ENCODE measurements at regions not wholly inside any gene's neighbourhood (a gene's known extent, or its start where the extent isn't known, plus 50 kb on each side); places are given as distances from the start of the nearest gene placed in this dataset.
A peak's percentile ranks its signal among the peaks of the same experiment; 100 is the strongest.

DNA sequence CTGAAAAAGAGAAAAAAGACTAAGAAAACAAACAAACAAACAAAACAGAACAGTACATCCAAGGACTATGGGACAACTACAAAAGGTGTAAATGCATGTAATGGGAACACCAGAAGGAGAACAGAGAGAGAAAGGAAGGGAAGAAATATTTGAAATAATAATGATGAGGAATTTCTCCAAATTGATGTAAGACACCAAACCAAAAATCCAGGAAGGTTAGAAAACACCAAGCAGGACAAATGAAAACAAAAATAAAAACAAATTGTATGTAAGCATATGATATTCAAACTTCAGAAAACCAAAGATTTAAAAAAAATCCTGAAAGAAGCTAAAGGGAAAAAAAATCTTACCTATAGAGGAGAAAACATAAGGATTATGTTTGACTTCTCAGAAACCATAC lies 125.9 kb upstream of the ACTBL2 start:
- no peak for DNase-seq (ENCODE audit: extremely low read depth, low read depth)

DNA sequence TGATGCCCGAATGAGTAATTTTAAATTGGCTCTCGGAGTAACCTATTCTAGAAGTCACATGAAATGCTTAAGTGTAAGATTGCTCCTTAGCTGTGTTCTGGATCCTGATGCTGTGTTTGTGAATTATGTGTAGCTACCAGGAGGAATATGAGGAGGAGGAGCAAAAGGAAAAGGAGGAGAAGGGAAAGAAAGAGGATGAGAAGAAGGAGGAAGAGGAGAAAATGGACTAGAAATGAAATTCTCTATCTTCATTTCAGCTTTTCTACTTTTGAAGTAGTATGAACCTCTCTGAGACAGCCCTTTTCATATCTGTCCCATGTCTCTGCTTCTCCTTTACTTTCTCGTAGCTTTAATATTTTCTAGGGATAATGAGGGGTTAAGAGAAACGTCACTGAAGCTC lies 119.4 kb upstream of the ACTBL2 start:
- DNase-seq (ENCODE audit: extremely low read depth, low read depth): no peak

- DNase-seq (ENCODE audit: extremely low read depth, low read depth): no peak
These were observed 117.7 kb upstream of the ACTBL2 start for GRCh38 chr5:57600321-57600720.

DNA sequence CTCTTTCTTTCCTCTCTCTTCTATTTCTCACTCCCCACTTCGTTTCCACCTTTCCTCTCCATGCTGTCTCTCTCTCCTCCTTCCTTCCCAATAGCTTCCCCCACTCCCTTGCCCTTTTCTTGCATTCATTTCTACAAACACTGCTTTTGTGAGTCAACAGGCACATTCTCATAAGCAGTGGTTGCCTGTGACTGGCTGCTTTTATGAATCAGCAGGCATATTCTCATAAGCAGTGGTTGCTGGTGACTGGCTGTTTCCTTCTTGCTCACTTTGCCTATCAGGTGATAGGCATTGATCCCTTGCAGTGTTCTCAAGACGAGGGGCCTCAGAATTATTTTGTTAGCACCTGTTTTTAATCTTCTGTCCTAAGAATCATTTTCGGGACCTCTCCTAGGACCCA lies 116.1 kb upstream of the ACTBL2 start:
- no peak for DNase-seq (ENCODE audit: extremely low read depth, low read depth)

- DNase-seq (ENCODE audit: extremely low read depth, low read depth): no peak
These were observed 115.5 kb upstream of the ACTBL2 start for GRCh38 chr5:57598097-57598496.

GRCh38 chr5:57595523-57595991 lies 112.9 kb upstream of the ACTBL2 start:
- no peak for DNase-seq (ENCODE audit: extremely low read depth, low read depth)

- DNase-seq (ENCODE audit: extremely low read depth, low read depth): no peak
These were observed 111.8 kb upstream of the ACTBL2 start for GRCh38 chr5:57594436-57594835.

GRCh38 chr5:57592236-57592635 lies 109.6 kb upstream of the ACTBL2 start:
- no peak for DNase-seq (ENCODE audit: extremely low read depth, low read depth)

GRCh38 chr5:57586649-57587048 lies 104.0 kb upstream of the ACTBL2 start:
- DNase-seq (ENCODE audit: extremely low read depth, low read depth): no peak

- no peak for DNase-seq (ENCODE audit: extremely low read depth, low read depth)
These were observed 100.0 kb upstream of the ACTBL2 start for GRCh38 chr5:57582578-57583070.

DNA sequence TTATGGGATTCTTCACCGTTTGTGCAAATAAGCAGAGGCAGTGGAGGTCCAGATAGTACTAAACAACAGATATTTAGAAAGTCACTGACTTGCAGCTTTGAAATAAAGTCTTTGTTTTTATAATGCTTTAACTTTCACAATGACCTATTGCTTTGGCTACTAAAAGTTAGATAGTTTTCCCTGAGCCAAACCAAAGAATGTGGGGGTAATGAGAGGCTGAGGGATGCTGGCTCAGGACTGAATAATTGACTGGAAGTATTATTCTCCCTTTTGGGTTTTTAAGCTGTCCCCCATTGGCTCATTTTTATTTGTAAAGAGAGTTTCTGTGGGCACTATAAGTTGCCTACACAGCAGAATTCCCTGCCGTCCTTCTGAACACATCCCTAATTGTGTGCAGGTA lies 99.2 kb upstream of the ACTBL2 start:
- DNase-seq (ENCODE audit: extremely low read depth, low read depth): no peak

- no peak for DNase-seq (ENCODE audit: extremely low read depth, low read depth)
These were observed 98.6 kb upstream of the ACTBL2 start for GRCh38 chr5:57581222-57581621.

GRCh38 chr5:57577432-57578175 lies 95.0 kb upstream of the ACTBL2 start:
- DNase-seq (ENCODE audit: extremely low read depth, low read depth): no peak

GRCh38 chr5:57576317-57576716 lies 93.7 kb upstream of the ACTBL2 start:
- DNase-seq (ENCODE audit: extremely low read depth, low read depth): no peak

DNA sequence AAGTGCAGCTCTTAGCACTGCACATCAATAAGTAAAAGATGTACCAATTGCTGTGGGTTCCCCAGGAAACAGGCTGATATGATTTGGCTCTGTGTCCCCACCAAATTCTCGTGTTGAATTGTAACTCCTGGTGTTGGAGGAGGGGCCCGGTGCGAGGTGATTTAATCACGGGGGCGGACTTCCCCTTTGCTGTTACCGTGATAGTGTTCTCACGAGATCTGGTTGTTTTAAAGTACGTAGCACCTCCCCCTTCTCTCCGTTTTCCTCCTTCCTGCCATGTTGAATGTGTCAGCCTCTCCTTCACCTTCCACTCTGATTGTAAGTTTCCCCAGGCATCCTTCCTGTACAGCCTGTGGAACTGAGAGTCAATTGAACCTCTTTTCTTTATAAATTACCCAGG lies 93.2 kb upstream of the ACTBL2 start:
- no peak for DNase-seq (ENCODE audit: extremely low read depth, low read depth)

DNA sequence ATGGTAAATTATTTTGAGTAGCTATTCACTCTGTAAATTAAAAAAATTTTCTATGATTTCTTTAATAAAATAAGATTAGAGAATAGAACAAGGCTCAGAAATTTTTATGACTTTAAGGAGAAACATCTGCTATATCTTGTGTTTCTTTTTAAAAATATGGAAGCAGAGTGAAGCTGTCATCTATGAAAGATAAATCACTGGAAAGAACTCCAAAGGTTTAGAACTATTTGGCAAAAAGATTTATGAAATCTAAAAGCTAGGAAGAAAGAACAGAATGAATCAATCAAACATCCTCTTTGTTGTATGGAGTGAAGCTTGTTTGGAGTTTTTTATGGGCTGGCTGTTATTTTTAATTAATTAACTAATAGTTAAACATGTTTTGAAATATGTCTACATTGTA lies 89.8 kb upstream of the ACTBL2 start:
- DNase-seq (ENCODE audit: extremely low read depth, low read depth): no peak

- no peak for DNase-seq (ENCODE audit: extremely low read depth, low read depth)
These were observed 87.0 kb upstream of the ACTBL2 start for GRCh38 chr5:57569601-57570000.

- no peak for DNase-seq (ENCODE audit: extremely low read depth, low read depth)
These were observed 85.5 kb upstream of the ACTBL2 start for GRCh38 chr5:57568136-57568535.

DNA sequence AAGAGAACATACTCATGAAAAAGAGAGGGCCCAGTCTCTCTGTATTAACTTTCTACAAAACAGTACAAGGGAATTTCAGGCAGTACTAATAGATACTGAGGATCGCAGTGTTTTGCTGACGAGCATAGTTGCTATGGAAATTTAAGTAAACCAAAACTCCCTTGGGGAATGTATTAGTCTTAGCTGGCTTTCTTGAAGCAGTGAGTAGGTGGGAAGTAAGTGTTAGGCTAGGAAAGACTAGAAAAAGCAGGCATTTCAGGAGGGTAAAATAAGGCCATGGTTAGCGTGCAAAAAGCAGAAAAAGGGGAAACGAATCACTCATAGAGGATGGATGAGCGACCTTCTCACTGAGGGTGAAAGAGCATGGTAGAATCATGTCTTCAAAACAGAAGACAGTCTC lies 84.3 kb upstream of the ACTBL2 start:
- no peak for DNase-seq (ENCODE audit: extremely low read depth, low read depth)

DNA sequence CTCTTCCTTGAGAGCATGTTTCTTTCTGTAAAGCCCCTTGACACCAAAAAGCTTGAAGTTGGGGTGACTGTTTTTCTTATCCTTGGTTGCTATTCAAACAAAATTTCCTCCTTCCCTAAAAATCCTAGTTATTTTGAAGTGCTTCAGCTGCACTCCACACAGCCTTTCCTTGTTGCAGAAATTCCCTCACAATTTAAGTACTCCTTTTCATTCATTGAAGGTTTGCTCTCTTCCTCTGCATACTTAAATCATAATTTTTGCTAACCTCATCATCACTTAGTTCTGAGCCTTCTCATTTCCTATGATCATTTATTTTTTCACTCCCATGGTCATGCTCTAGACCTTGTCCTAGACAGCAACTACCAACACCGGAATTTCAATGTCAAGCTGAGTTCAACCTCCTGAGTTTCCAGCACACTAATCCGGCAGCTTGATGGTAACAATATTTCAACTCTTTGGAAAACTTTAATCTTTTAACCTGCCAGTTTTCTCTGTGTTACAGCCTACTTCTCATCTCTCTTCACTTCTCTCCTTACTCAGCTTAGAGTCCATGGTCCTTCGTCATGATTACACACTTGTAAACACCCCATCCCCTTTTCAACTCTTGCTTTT lies 78.7 kb upstream of the ACTBL2 start:
- no peak for DNase-seq (ENCODE audit: extremely low read depth, low read depth)

GRCh38 chr5:57559110-57559635 lies 76.6 kb upstream of the ACTBL2 start:
- DNase-seq (ENCODE audit: extremely low read depth, low read depth): no peak

DNA sequence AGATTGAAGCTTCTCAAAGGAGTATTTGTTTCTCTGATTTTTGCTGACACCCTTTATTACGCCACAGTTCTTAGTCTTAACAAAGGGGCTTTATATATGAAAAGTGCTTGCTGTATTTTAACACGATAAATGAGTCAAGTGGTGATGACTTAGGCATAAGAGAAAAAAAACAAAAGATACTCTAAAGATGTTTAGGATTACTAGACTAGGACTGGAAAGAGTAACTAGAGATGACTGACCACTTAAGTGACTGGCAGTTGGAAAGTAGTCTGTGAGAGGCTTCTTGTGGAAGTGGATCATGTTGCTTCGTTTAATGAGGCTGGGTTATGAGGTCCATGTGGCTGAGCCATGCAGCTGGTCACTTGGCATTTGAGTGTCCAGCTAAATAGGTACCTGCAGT lies 69.4 kb upstream of the ACTBL2 start:
- peak; percentile 1 for DNase-seq (ENCODE audit: extremely low read depth, low read depth)
